Trophoblast cell (in vitro differentiated cells and primary cell): ENCODE measurements at regions not wholly inside any gene's neighbourhood (a gene's known extent, or its start where the extent isn't known, plus 50 kb on each side); places are given as distances from the start of the nearest gene placed in this dataset.

Experiments used
- DNase-seq, 2 donors: peaks; one replicate each; pipeline ENCODE4 v3.0.0-alpha.2; 2016
- H2AFZ ChIP-seq: 2 replicates; pipeline ENCODE4 v1.6.1; 2013; ENCODE audit warnings: low read length, moderate library complexity, mild to moderate bottlenecking; ENCODE audit not compliant: insufficient read depth, poor library complexity
- H2AK5ac ChIP-seq: 2 replicates; pipeline ENCODE4 v1.6.1; 2013; ENCODE audit warnings: mild to moderate bottlenecking, low read length
- H2BK120ac ChIP-seq: 2 replicates; pipeline ENCODE4 v1.6.1; 2013; ENCODE audit warnings: low read length, mild to moderate bottlenecking, moderate library complexity; ENCODE audit not compliant: insufficient read depth, poor library complexity
- H2BK12ac ChIP-seq: 2 replicates; pipeline ENCODE4 v1.6.1; 2013; ENCODE audit warnings: mild to moderate bottlenecking, low read length, moderate library complexity
- H2BK5ac ChIP-seq: 2 replicates; pipeline ENCODE4 v1.6.1; 2013; ENCODE audit warnings: low read length, low read depth, moderate library complexity, mild to moderate bottlenecking; ENCODE audit not compliant: poor library complexity
- H3K14ac ChIP-seq: 2 replicates; pipeline ENCODE4 v1.6.1; 2013; ENCODE audit warnings: mild to moderate bottlenecking, low read length
- H3K18ac ChIP-seq: 2 replicates; pipeline ENCODE4 v1.6.1; 2013; ENCODE audit warnings: mild to moderate bottlenecking, low read length
- H3K23ac ChIP-seq: 2 replicates; pipeline ENCODE4 v1.6.1; 2013; ENCODE audit warnings: low read length
- H3K27ac ChIP-seq: 2 replicates; pipeline ENCODE4 v1.5.1; 2013; ENCODE audit warnings: low read depth, mild to moderate bottlenecking, inconsistent platforms, low read length, moderate library complexity
- H3K27me3 ChIP-seq: 2 replicates; pipeline ENCODE4 v1.6.1; 2013; ENCODE audit warnings: inconsistent platforms, mild to moderate bottlenecking, low read length, moderate library complexity; ENCODE audit not compliant: insufficient read depth
- H3K36me3 ChIP-seq, 2 experiments: 1 replicate in 1 of 2; 2 replicates in 1 of 2; pipeline ENCODE4 v1.6.1; 2013; ENCODE audit warnings: low read length in 2 of 2, mild to moderate bottlenecking in 2 of 2, moderate library complexity in 1 of 2; ENCODE audit not compliant: insufficient read depth in 2 of 2, control insufficient read depth in 1 of 2
- H3K4ac ChIP-seq: 2 replicates; pipeline ENCODE4 v1.6.1; 2013; ENCODE audit warnings: low read depth, mild to moderate bottlenecking, low read length, moderate library complexity
- H3K4me1 ChIP-seq, 2 experiments: 1 replicate in 1 of 2; 2 replicates in 1 of 2; pipeline ENCODE4 v1.6.1; 2013; ENCODE audit warnings: low read length in 2 of 2, mild to moderate bottlenecking in 2 of 2, moderate library complexity in 1 of 2; ENCODE audit not compliant: insufficient read depth in 2 of 2, control insufficient read depth in 1 of 2
- H3K4me2 ChIP-seq: 2 replicates; pipeline ENCODE4 v1.6.1; 2013; ENCODE audit warnings: inconsistent platforms, mild to moderate bottlenecking, low read length, moderate library complexity
- H3K4me3 ChIP-seq: 2 replicates; pipeline ENCODE4 v1.5.1; 2013; ENCODE audit warnings: mild to moderate bottlenecking, low read depth, low read length, inconsistent platforms
- H3K79me1 ChIP-seq: one replicate; pipeline ENCODE4 v1.6.1; 2013; ENCODE audit warnings: low read length
- H3K79me2 ChIP-seq: 2 replicates; pipeline ENCODE4 v1.6.1; 2013; ENCODE audit warnings: low read length, mild to moderate bottlenecking; ENCODE audit not compliant: control insufficient read depth, insufficient read depth, poor library complexity
- H3K9ac ChIP-seq: 2 replicates; pipeline ENCODE4 v1.6.1; 2013; ENCODE audit warnings: mild to moderate bottlenecking, low read length
- H3K9me3 ChIP-seq: 2 replicates; pipeline ENCODE4 v1.6.1; 2013; ENCODE audit warnings: low read depth, mild to moderate bottlenecking, control low read depth, inconsistent platforms, low read length; ENCODE audit not compliant: insufficient read depth
- H4K12ac ChIP-seq: 2 replicates; pipeline ENCODE4 v1.6.1; 2013; ENCODE audit warnings: low read depth, mild to moderate bottlenecking, low read length, moderate library complexity
- H4K8ac ChIP-seq: 2 replicates; pipeline ENCODE4 v1.6.1; 2013; ENCODE audit warnings: low read depth, mild to moderate bottlenecking, low read length, moderate library complexity
- H4K91ac ChIP-seq: one replicate; pipeline ENCODE4 v1.6.1; 2013; ENCODE audit warnings: low read depth, mild to moderate bottlenecking, low read length, moderate library complexity
- WGBS: extraction: QIAGEN DNeasy Blood & Tissue Kit; methylation state at CpG from one replicate; pipeline ENCODE4 v1.1.7; 2013; ENCODE audit warnings: missing lambda C conversion rate; ENCODE audit not compliant: insufficient read length, insufficient coverage; ENCODE audit errors: extremely low coverage; 5-methylcytosine and 5-hydroxymethylcytosine counted together

DNA sequence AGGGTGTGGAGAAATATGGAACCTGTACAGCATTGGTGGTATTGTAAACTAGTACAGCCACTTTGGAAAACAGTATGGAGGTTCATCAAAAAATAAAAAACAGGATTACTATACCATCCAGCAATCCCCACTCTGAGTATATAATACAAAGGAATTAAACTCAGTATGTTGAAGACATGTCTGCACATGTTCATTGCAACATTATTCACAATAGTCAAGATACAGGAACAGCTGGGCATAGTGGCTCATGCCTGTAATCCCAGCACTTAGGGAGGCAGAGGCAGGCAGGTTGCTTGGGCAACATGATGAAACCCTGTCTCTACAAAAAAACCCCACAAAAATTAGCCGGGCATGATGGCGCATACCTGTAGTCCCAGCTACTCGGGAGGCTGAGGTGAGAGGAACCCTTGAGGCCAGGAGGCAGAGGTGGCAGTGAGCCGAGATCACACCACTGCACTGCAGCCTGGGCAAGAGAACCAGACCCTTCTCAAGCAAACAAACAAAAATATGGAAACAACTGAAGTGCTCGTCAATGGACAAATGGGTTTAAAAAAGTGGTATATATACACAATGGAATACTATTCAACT is 63.6 kb downstream of the TMEM174 start:
- H3K4me2 ChIP-seq, result no peak overlapping the region
- H3K79me2 ChIP-seq, result no peaks in the 10 kb centered on the region
- H3K9ac ChIP-seq, result no peak overlapping the region
- H3K79me1 ChIP-seq, result peaks cover 8% of the 10 kb centered on the region
- no peak overlapping the region for H2AFZ ChIP-seq
- H3K4me3 ChIP-seq, result no peak overlapping the region
- H3K14ac ChIP-seq, result no peak overlapping the region
- H2BK5ac ChIP-seq, result no peak overlapping the region
- no peak overlapping the region for H4K91ac ChIP-seq
- H4K8ac ChIP-seq, result no peak overlapping the region
- H4K12ac ChIP-seq, result no peak overlapping the region
- H3K4ac ChIP-seq, result no peak overlapping the region
- H3K4me1 ChIP-seq, result peaks cover 17 to 20% of the 10 kb centered on the region in 2 experiments
- H3K23ac ChIP-seq, result no peak overlapping the region
- no peak overlapping the region for H2AK5ac ChIP-seq
- peaks cover 29% of the 10 kb centered on the region for H3K27me3 ChIP-seq
- H3K27ac ChIP-seq, result no peak overlapping the region
- H3K36me3 ChIP-seq, result no peaks in the 10 kb centered on the region
- no peak overlapping the region for H3K18ac ChIP-seq
- DNase-seq, result no peak
- no peak overlapping the region for H2BK120ac ChIP-seq
- no peak overlapping the region for H2BK12ac ChIP-seq
- H3K9me3 ChIP-seq, result no peaks in the 10 kb centered on the region
- no CpG with 5 or more reads among the region's 5 CpGs for WGBS

- no peaks in the 10 kb centered on the region for H3K36me3 ChIP-seq
- H3K4ac ChIP-seq, result no peak overlapping the region
- H4K91ac ChIP-seq, result no peak overlapping the region
- no peak overlapping the region for H2BK120ac ChIP-seq
- no peak overlapping the region for H3K18ac ChIP-seq
- H3K4me2 ChIP-seq, result peak overlapping the region; percentile 87
- H3K9me3 ChIP-seq, result no peaks in the 10 kb centered on the region
- H4K8ac ChIP-seq, result no peak overlapping the region
- peaks cover 20% of the 10 kb centered on the region for H3K79me1 ChIP-seq
- H2AK5ac ChIP-seq, result no peak overlapping the region
- no peak overlapping the region for H3K27ac ChIP-seq
- H3K4me3 ChIP-seq, result no peak overlapping the region
- H2BK5ac ChIP-seq, result no peak overlapping the region
- H3K4me1 ChIP-seq, result peaks cover 29 to 32% of the 10 kb centered on the region in 2 experiments
- H3K14ac ChIP-seq, result no peak overlapping the region
- no peak overlapping the region for H4K12ac ChIP-seq
- DNase-seq, result no peak
- no peak overlapping the region for H2AFZ ChIP-seq
- no peak overlapping the region for H2BK12ac ChIP-seq
- H3K23ac ChIP-seq, result no peak overlapping the region
- no peak overlapping the region for H3K9ac ChIP-seq
- no peaks in the 10 kb centered on the region for H3K79me2 ChIP-seq
- no CpG with 5 or more reads among the region's 15 CpGs for WGBS
- peaks cover 35% of the 10 kb centered on the region for H3K27me3 ChIP-seq
These were observed 61.2 kb downstream of the TMEM174 start for GRCh38 chr5:73234204-73234555.

GRCh38 chr5:73233461-73234203 is 60.6 kb downstream of the TMEM174 start:
- Histone ChIP-seq H2AK5ac (no peak overlapping the region), H4K8ac (peak overlapping the region; percentile 84), H2BK5ac (no peak overlapping the region), H4K91ac (peak overlapping the region; percentile 30), H3K36me3 (no peaks in the 10 kb centered on the region), H3K27me3 (peaks cover 35% of the 10 kb centered on the region), H3K79me2 (no peaks in the 10 kb centered on the region), H3K4ac (no peak overlapping the region), H3K9ac (no peak overlapping the region), H3K4me2 (peak overlapping the region; percentile 87), H3K4me1 (peaks cover 29 to 32% of the 10 kb centered on the region in 2 experiments), H3K9me3 (no peaks in the 10 kb centered on the region), H2BK12ac (peak overlapping the region; percentile 37), H4K12ac (peak overlapping the region; percentile 8), H2AFZ (peak overlapping the region; percentile 37), H3K27ac (no peak overlapping the region), H3K14ac (no peak overlapping the region), H3K4me3 (peak overlapping the region; percentile 57), H2BK120ac (peak overlapping the region; percentile 18), H3K79me1 (peaks cover 20% of the 10 kb centered on the region), H3K18ac (peak overlapping the region; percentile 16), H3K23ac (no peak overlapping the region)
- peak; percentile 34 to 62 for DNase-seq
- WGBS, result no CpG with 5 or more reads among the region's 64 CpGs

- Histone ChIP-seq H3K4me2 (peak overlapping the region; percentile 87), H3K14ac (no peak overlapping the region), H3K18ac (peak overlapping the region; percentile 16), H2BK5ac (no peak overlapping the region), H3K9ac (no peak overlapping the region), H3K79me2 (no peaks in the 10 kb centered on the region), H4K8ac (peak overlapping the region; percentile 84), H3K4me3 (no peak overlapping the region), H3K27me3 (peaks cover 35% of the 10 kb centered on the region), H3K4me1 (peaks cover 31 to 35% of the 10 kb centered on the region in 2 experiments), H2AFZ (peak overlapping the region; percentile 37), H3K27ac (no peak overlapping the region), H3K36me3 (no peaks in the 10 kb centered on the region), H2AK5ac (no peak overlapping the region), H2BK12ac (peak overlapping the region; percentile 37), H2BK120ac (peak overlapping the region; percentile 13), H4K12ac (peak overlapping the region; percentile 8), H4K91ac (peak overlapping the region; percentile 30), H3K4ac (no peak overlapping the region), H3K23ac (no peak overlapping the region), H3K9me3 (no peaks in the 10 kb centered on the region), H3K79me1 (peaks cover 20% of the 10 kb centered on the region)
- DNase-seq, result no peak
- no CpG with 5 or more reads among the region's 17 CpGs for WGBS
These were observed 60.1 kb downstream of the TMEM174 start for GRCh38 chr5:73233053-73233460.
